AG04450 (cell line): ENCODE measurements at regions not wholly inside any gene's neighbourhood (a gene's known extent, or its start where the extent isn't known, plus 50 kb on each side); places are given as distances from the start of the nearest gene placed in this dataset.

Experiments
- CTCF ChIA-PET: fragments of 300-600, 350-600 bp; formaldehyde crosslinking; extraction: SDS; loops from one replicate; lab custom pipeline; 2022; ENCODE audit warnings: antibody characterized with exemption, inconsistent platforms; lab: Charles Lee
- POLR2A ChIA-PET: fragments of 350-600 bp; formaldehyde crosslinking; extraction: SDS; loops from one replicate; lab custom pipeline; 2021; ENCODE audit warnings: antibody characterized with exemption, inconsistent platforms; lab: Yijun Ruan, JAX
- DNase-seq: peaks from one replicate; pipeline ENCODE4 v3.0.0-alpha.2; 2011; ENCODE audit warnings: low read depth, low spot score
- H3K27ac ChIP-seq: one replicate; pipeline ENCODE4 v1.5.1; 2012; ENCODE audit warnings: low read depth, low read length, control low read depth
- H3K27me3 ChIP-seq: one replicate; pipeline ENCODE4 v1.6.0; 2012; ENCODE audit warnings: low read length; ENCODE audit not compliant: control insufficient read depth, insufficient read depth
- H3K4me3 ChIP-seq: 2 replicates; pipeline ENCODE4 v1.5.1; 2011; ENCODE audit warnings: mild to moderate bottlenecking, low read depth, low read length, control low read depth
- H3K9me3 ChIP-seq: 2 replicates; pipeline ENCODE4 v1.5.1; 2012; ENCODE audit warnings: low read length; ENCODE audit not compliant: control insufficient read depth, insufficient read depth
- TF ChIP-seq, protein P1 (sequence below): IDR thresholded peaks from 2 replicates; pipeline ENCODE4 v1.5.1; 2011; ENCODE audit warnings: low read depth, low read length, control low read depth, inconsistent platforms

DNA sequence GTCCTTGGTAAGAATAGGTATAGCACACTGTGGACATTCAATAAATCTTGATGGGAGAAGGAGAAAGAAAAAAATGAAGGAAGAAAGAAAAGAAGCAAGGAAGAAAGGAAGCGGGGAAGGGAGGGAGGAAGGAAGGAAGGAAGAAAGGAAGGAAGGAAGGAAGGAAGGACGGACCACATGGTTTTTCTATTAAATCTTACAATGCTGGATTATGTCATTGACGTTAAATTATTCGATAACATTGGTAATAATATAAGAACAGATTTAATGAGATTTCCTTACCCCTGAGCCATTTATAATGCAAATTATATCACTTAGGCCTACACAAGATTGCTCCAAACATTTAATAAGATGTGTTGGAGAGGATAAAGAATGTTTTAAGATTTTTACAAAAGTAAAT lies 124.9 kb upstream of the SYT1 start:
- ChIA-PET CTCF (no interaction called here), POLR2A (no interaction called here)
- Histone ChIP-seq H3K4me3 (no peak overlapping the region), H3K27me3 (no peaks in the 10 kb centered on the region), H3K9me3 (no peaks in the 10 kb centered on the region), H3K27ac (no peak overlapping the region)
- no peak for DNase-seq
- TF ChIP-seq, protein P1, sequence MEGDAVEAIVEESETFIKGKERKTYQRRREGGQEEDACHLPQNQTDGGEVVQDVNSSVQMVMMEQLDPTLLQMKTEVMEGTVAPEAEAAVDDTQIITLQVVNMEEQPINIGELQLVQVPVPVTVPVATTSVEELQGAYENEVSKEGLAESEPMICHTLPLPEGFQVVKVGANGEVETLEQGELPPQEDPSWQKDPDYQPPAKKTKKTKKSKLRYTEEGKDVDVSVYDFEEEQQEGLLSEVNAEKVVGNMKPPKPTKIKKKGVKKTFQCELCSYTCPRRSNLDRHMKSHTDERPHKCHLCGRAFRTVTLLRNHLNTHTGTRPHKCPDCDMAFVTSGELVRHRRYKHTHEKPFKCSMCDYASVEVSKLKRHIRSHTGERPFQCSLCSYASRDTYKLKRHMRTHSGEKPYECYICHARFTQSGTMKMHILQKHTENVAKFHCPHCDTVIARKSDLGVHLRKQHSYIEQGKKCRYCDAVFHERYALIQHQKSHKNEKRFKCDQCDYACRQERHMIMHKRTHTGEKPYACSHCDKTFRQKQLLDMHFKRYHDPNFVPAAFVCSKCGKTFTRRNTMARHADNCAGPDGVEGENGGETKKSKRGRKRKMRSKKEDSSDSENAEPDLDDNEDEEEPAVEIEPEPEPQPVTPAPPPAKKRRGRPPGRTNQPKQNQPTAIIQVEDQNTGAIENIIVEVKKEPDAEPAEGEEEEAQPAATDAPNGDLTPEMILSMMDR: no peak

DNA sequence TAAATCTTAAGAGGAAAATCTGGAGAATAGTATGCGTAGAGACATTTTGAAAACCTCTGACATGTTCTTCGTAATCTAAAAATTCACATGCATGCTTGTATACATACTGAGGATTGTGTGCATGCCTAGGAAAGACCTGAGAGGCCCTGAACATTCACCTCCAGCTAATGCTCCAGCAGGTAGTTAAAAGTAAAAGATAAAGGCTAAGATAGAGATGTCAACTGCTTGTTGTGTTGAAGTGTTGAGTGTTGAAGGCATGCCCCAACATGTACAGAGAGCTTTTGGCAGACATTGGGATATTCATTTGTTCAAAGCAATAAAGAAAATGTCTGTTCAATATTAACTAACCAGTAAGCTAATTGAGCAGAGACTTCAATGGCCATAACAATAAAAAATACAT lies 118.6 kb upstream of the SYT1 start:
- no peak overlapping the region for H3K4me3 ChIP-seq
- ChIA-PET POLR2A (no interaction called here), CTCF (no interaction called here)

DNA sequence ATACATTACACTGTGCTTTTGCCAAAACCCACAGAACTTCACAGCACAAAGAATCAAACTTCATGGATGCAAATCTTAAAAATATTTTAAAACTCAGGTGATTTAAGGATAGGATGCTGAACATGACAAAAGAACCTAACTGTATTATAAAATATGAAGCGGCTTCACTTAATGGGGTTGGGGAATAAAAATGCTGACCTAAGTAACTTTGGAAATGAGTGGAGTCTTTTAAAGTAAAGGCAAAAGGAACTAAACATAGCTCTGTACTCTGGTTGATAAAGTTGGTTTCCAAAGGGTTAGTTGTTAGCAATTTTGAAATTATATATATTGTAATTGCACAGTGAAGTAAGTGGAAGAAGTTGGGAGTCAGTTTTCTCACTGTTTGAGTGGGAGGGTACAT lies 111.5 kb upstream of the SYT1 start:
- DNase-seq: no peak
- Histone ChIP-seq H3K27me3 (no peaks in the 10 kb centered on the region), H3K27ac (no peak overlapping the region), H3K4me3 (no peak overlapping the region), H3K9me3 (no peaks in the 10 kb centered on the region)
- TF ChIP-seq, protein P1: no peak
- CTCF ChIA-PET: no interaction called here
- POLR2A ChIA-PET: no interaction called here

More for the DNA sequence above, 118.6 kb upstream of the SYT1 start:
- DNase-seq: no peak
- H3K9me3 ChIP-seq: no peaks in the 10 kb centered on the region
- H3K27me3 ChIP-seq: no peaks in the 10 kb centered on the region
- no peak overlapping the region for H3K27ac ChIP-seq
- TF ChIP-seq, protein P1: no peak

DNA sequence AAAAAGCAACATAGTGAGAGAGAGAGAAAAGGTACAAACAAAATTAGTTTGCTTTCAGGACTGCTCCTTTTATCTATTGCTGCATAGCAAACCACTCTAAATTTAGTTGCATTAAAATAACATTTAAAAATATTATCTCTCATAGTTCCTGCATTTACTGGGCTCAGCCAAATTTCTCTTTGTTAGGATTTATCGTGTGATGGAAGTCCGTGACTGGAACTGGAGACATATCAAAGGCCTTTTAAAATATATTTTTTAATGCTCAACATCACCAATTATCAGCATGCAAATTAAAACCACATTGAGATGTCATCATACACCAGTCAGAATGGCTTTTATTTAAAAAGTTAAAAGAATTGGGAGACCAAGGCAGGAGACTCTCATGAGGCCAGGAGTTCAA lies 107.6 kb upstream of the SYT1 start:
- POLR2A ChIA-PET: no interaction called here
- Histone ChIP-seq H3K27ac (no peak overlapping the region), H3K4me3 (no peak overlapping the region), H3K9me3 (no peaks in the 10 kb centered on the region), H3K27me3 (no peaks in the 10 kb centered on the region)
- DNase-seq: no peak
- CTCF ChIA-PET: no interaction called here
- TF ChIP-seq, protein P1: no peak

DNA sequence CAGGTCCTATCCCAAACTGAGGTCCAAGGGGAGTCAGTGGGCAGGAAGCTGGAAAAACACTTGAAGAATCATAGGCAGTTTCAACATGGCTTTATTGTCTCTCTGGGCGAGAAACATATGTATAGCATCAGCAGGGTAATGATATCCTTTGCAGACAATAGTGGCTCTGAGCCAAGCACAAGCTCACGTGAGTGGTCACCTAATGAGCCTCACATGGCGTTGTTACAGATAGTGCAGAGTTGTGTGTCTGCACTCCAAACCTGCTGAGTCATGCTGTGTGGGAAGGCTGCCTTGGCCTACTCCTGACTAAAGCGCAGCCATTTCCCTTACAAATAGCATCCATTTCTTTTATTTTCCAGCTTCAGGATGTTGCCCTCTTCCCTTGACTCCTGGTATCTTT lies 105.2 kb upstream of the SYT1 start:
- ChIA-PET CTCF (no interaction called here), POLR2A (no interaction called here)
- H3K27ac ChIP-seq: no peak overlapping the region
- TF ChIP-seq, protein P1: no peak
- no peaks in the 10 kb centered on the region for H3K27me3 ChIP-seq
- H3K4me3 ChIP-seq: no peak overlapping the region
- DNase-seq: peak; percentile 3
- H3K9me3 ChIP-seq: no peaks in the 10 kb centered on the region
